ENCODE measurements at regions not wholly inside any gene's neighbourhood (a gene's known extent, or its start where the extent isn't known, plus 50 kb on each side); places are given as distances from the start of the nearest gene placed in this dataset.

DNA sequence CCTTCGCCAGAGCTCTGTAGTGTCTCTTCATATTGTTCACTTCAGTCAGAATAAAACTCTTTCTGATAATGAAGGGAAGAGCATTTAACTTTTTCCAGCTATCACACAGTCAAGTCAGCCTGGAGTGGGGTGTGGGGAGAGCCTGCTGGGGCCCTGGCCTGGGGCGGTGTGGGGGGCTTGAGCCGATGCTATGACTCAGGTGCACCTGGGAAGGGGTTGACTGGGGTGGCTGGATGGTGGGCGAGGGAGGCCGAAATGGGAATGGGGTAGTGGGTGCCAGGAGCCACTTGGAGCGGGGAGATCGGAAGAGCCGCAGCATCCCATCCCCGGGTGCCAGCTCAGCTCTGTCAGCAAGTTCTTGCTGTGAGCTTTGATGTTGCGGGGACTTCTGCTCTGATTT, 100.9 kb downstream of the NXPE2 start:
- Histone ChIP-seq H3K4me3 (ENCODE audit: low read depth in 1 of 3, low read length in 3 of 3) (no peak overlapping the region), H3K4me1 (ENCODE audit: control insufficient read depth in 4 of 4, insufficient read depth in 4 of 4, low read length in 3 of 4) (no peaks in the 10 kb centered on the region), H3K27me3 (ENCODE audit: control insufficient read depth in 4 of 4, insufficient read depth in 4 of 4, low read length in 3 of 4) (peaks cover 0 to 4% (median 1%) of the 10 kb centered on the region in 4 donors), H3K9me3 (ENCODE audit: control insufficient read depth in 4 of 4, low read length in 3 of 4) (no peaks in the 10 kb centered on the region), H3K36me3 (ENCODE audit: control insufficient read depth in 4 of 4, insufficient read depth in 3 of 4, low read depth in 1 of 4, low read length in 3 of 4) (no peaks in the 10 kb centered on the region), H3K27ac (ENCODE audit: low read depth in 1 of 2, low read length in 2 of 2) (no peak overlapping the region), H3K9ac (ENCODE audit: low read depth in 1 of 2, low read length in 2 of 2) (no peak overlapping the region)
- WGBS = 92% methylated on average over 10 of the region's 10 CpGs
- TF ChIP-seq HNF4G (IDR thresholded peaks at IDR 0.05) (no peak), GABPA (IDR thresholded peaks at IDR 0.05 in 1 of 2, conservative IDR thresholded peaks at IDR 0.05 in 1 of 2) (no peak), JUND (IDR thresholded peaks at IDR 0.05) (no peak), SP1 (IDR thresholded peaks at IDR 0.05) (no peak), RAD21 (IDR thresholded peaks at IDR 0.05) (no peak), YY1 (IDR thresholded peaks at IDR 0.05) (no peak), NR2F2 (IDR thresholded peaks at IDR 0.05) (no peak)
- TF ChIP-seq, protein P1, sequence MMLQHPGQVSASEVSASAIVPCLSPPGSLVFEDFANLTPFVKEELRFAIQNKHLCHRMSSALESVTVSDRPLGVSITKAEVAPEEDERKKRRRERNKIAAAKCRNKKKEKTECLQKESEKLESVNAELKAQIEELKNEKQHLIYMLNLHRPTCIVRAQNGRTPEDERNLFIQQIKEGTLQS (IDR thresholded peaks at IDR 0.05) = no peak
- TF ChIP-seq, protein P2, sequence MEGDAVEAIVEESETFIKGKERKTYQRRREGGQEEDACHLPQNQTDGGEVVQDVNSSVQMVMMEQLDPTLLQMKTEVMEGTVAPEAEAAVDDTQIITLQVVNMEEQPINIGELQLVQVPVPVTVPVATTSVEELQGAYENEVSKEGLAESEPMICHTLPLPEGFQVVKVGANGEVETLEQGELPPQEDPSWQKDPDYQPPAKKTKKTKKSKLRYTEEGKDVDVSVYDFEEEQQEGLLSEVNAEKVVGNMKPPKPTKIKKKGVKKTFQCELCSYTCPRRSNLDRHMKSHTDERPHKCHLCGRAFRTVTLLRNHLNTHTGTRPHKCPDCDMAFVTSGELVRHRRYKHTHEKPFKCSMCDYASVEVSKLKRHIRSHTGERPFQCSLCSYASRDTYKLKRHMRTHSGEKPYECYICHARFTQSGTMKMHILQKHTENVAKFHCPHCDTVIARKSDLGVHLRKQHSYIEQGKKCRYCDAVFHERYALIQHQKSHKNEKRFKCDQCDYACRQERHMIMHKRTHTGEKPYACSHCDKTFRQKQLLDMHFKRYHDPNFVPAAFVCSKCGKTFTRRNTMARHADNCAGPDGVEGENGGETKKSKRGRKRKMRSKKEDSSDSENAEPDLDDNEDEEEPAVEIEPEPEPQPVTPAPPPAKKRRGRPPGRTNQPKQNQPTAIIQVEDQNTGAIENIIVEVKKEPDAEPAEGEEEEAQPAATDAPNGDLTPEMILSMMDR (IDR thresholded peaks at IDR 0.05; ENCODE audit: low read depth, low read length, missing input control) = no peak
- TF ChIP-seq, protein P3, sequence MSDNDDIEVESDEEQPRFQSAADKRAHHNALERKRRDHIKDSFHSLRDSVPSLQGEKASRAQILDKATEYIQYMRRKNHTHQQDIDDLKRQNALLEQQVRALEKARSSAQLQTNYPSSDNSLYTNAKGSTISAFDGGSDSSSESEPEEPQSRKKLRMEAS (IDR thresholded peaks at IDR 0.05) = no peak
- no peak for DNase-seq (ENCODE audit: low spot score)

DNA sequence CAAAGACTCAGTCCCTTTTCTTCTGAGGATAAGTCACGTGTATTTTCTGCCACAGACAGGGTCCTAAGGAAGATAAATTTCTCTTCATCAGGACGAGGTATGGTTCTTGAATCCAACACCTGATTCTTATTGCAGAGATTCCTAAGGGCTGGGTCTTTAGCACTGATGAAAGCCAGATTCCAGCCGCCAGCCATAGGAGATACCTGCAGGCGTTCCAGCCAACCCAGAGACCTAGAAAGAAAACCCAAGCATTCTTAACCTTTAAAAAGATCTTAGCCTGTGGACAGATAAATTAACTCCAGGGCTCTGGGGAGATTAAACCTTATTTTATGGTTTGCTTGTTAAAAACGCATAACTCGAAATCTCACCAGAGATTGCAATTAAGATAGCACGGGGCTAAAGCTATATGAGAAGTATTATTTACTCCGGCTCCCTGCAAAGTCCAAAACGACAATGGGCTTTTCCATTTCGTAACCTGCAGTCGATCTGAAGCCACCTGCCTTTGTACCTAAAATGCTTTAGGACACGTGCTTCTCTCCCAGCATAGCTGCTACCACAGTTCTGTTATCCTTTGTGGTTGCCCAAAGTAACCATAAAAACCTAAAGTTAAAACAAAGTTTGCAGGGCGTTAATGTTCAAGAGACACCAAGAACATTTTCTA, 104.5 kb downstream of the NXPE2 start:
- TF ChIP-seq, protein P3 (IDR thresholded peaks at IDR 0.05) = no peak
- TF ChIP-seq SP1 (IDR thresholded peaks at IDR 0.05) (no peak), GABPA (IDR thresholded peaks at IDR 0.05 in 1 of 2, conservative IDR thresholded peaks at IDR 0.05 in 1 of 2) (no peak)
- H3K36me3 ChIP-seq (ENCODE audit: control insufficient read depth in 4 of 4, insufficient read depth in 3 of 4, low read depth in 1 of 4, low read length in 3 of 4) = no peaks in the 10 kb centered on the region
- H3K9ac ChIP-seq (ENCODE audit: low read depth in 1 of 2, low read length in 2 of 2) = no peak overlapping the region
- no peaks in the 10 kb centered on the region for H3K4me1 ChIP-seq (ENCODE audit: control insufficient read depth in 4 of 4, insufficient read depth in 4 of 4, low read length in 3 of 4)
- no peaks in the 10 kb centered on the region for H3K27me3 ChIP-seq (ENCODE audit: control insufficient read depth in 4 of 4, insufficient read depth in 4 of 4, low read length in 3 of 4)
- H3K4me3 ChIP-seq (ENCODE audit: low read depth in 1 of 3, low read length in 3 of 3) = no peak overlapping the region
- 63% methylated on average over 13 of the region's 13 CpGs for WGBS
- H3K27ac ChIP-seq (ENCODE audit: low read depth in 1 of 2, low read length in 2 of 2) = no peak overlapping the region
- H3K9me3 ChIP-seq (ENCODE audit: control insufficient read depth in 4 of 4, low read length in 3 of 4) = no peaks in the 10 kb centered on the region
- DNase-seq (ENCODE audit: low spot score) = no peak

DNA sequence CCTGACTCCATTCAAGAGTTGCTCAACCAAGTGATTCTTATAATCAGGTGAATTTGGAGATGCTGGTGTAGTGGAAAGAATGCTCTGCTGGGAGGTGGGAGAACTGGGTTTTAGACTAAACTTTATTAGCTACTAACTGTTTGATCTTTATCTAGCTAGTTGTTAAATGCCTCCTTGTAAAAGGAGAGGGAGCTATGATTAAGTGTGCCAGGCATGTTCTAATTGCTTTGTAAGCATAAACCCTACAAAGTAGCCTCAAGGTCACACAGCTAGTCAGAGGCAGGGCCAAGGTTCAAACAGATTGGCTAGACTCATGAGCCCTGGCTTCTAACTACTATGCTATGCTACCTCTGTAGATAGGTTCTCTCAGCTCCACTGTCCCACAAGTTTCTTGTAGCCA, 105.5 kb downstream of the NXPE2 start:
- H3K9me3 ChIP-seq (ENCODE audit: control insufficient read depth in 4 of 4, low read length in 3 of 4) = no peaks in the 10 kb centered on the region
- no peaks in the 10 kb centered on the region for H3K4me1 ChIP-seq (ENCODE audit: control insufficient read depth in 4 of 4, insufficient read depth in 4 of 4, low read length in 3 of 4)
- H3K4me3 ChIP-seq (ENCODE audit: low read depth in 1 of 3, low read length in 3 of 3) = no peak overlapping the region
- no peak overlapping the region for H3K27ac ChIP-seq (ENCODE audit: low read depth in 1 of 2, low read length in 2 of 2)
- TF ChIP-seq, protein P4, sequence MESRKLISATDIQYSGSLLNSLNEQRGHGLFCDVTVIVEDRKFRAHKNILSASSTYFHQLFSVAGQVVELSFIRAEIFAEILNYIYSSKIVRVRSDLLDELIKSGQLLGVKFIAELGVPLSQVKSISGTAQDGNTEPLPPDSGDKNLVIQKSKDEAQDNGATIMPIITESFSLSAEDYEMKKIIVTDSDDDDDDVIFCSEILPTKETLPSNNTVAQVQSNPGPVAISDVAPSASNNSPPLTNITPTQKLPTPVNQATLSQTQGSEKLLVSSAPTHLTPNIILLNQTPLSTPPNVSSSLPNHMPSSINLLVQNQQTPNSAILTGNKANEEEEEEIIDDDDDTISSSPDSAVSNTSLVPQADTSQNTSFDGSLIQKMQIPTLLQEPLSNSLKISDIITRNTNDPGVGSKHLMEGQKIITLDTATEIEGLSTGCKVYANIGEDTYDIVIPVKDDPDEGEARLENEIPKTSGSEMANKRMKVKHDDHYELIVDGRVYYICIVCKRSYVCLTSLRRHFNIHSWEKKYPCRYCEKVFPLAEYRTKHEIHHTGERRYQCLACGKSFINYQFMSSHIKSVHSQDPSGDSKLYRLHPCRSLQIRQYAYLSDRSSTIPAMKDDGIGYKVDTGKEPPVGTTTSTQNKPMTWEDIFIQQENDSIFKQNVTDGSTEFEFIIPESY (IDR thresholded peaks at IDR 0.05) = no peak
- TF ChIP-seq RXRA (IDR thresholded peaks at IDR 0.05) (no peak), JUND (IDR thresholded peaks at IDR 0.05) (no peak)
- no peak for DNase-seq (ENCODE audit: low spot score)
- no peaks in the 10 kb centered on the region for H3K36me3 ChIP-seq (ENCODE audit: control insufficient read depth in 4 of 4, insufficient read depth in 3 of 4, low read depth in 1 of 4, low read length in 3 of 4)
- H3K9ac ChIP-seq (ENCODE audit: low read depth in 1 of 2, low read length in 2 of 2) = no peak overlapping the region
- H3K27me3 ChIP-seq (ENCODE audit: control insufficient read depth in 4 of 4, insufficient read depth in 4 of 4, low read length in 3 of 4) = no peaks in the 10 kb centered on the region
